Activated CD8-positive, alpha-beta memory T cell treated with anti-CD3 and anti-CD28 coated beads, Interleukin-2, amount 10 ng/mL, durations not matched to agents 7 days and 5 days (primary cell): ENCODE measurements at regions not wholly inside any gene's neighbourhood (a gene's known extent, or its start where the extent isn't known, plus 50 kb on each side); places are given as distances from the start of the nearest gene placed in this dataset.

ENCODE experiments used
- ATAC-seq: fragments of 150-1000 bp; cut with Tn5 transposase; one replicate; pipeline ENCODE4 v1.10.0; 2021; ENCODE audit warnings: moderate library complexity
- CTCF ChIA-PET: fragments of 350-600 bp; sonication (Branson Sonifier 250); formaldehyde crosslinking; loops from one replicate; lab custom pipeline; 2021; ENCODE audit warnings: antibody characterized with exemption; lab: Charles Lee
- DNase-seq: peaks from one replicate; pipeline ENCODE4 v3.0.0-alpha.2; 2020
- H3K27ac Mint-ChIP-seq: one replicate; pipeline ENCODE4 v1.8.0; 2021; ENCODE audit warnings: mild to moderate bottlenecking, mixed read lengths
- H3K27me3 Mint-ChIP-seq: one replicate; pipeline ENCODE4 v1.8.0; 2021; ENCODE audit warnings: mixed read lengths
- H3K36me3 Mint-ChIP-seq: one replicate; pipeline ENCODE4 v1.8.0; 2021; ENCODE audit warnings: mild to moderate bottlenecking, mixed read lengths
- H3K4me1 Mint-ChIP-seq: one replicate; pipeline ENCODE4 v1.8.0; 2021; ENCODE audit warnings: mixed read lengths
- H3K4me3 Mint-ChIP-seq: one replicate; pipeline ENCODE4 v1.8.0; 2021; ENCODE audit warnings: mild to moderate bottlenecking, moderate library complexity, mixed read lengths
- H3K9me3 Mint-ChIP-seq: one replicate; pipeline ENCODE4 v1.8.0; 2022; ENCODE audit warnings: low read depth, mixed read lengths

DNA sequence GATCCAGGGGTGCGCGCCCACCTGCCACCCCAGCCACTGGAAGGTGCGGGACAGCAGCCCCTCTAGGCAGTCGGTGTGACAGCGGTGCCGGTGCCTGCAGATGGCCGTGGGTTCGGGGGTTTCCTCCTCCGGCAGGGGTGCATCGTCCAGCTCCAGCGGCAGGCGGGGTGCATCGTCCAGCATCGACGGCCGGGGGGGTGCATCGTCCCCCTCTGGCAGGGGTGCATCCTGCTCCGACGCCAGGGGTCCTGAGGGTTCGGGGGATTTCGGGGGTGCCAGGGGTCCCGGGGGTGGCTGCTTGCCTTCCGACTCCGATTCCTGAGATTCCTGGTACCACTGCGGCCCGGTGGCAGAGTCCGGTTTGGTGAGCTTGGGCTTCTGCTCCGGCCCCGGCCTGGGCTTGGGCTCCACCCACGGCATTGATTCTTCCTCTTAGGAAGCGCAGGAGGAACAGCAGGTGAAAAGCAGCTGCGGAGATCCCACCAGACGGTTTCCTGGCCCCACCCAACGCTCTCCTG is 90.2 kb upstream of the RAB18 start:
- Mint-ChIP-seq H3K4me3 (no peak overlapping the region), H3K36me3 (no peaks in the 10 kb centered on the region), H3K27ac (no peak overlapping the region), H3K4me1 (no peaks in the 10 kb centered on the region), H3K9me3 (no peaks in the 10 kb centered on the region), H3K27me3 (peaks cover 32% of the 10 kb centered on the region)
- CTCF ChIA-PET = no interaction called here
- no peak for DNase-seq
- no peak for ATAC-seq

DNA sequence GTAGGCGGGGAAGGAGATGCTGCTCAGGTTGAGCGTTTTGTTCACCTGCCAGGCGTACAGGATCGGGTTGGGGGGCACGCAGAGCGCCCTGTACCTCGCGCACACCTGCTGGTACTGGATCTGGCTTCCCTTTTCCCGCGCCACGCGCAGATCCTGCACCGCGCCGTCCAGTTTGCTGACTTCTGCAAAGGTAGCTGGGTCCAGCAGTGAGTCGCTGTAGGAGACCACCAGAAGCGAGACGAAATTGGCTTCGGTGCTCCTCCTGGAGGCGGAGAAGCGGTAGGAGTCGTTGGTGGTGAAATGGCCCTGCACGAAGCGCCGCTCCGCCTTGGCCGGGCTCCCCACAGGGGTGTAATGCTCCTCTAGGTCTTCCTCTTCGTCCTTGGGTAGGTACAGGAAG is 90.7 kb upstream of the RAB18 start:
- DNase-seq = no peak
- Mint-ChIP-seq H3K4me3 (no peak overlapping the region), H3K4me1 (no peaks in the 10 kb centered on the region), H3K36me3 (no peaks in the 10 kb centered on the region), H3K27ac (no peak overlapping the region), H3K9me3 (no peaks in the 10 kb centered on the region), H3K27me3 (peaks cover 34% of the 10 kb centered on the region)
- CTCF ChIA-PET = no interaction called here
- no peak for ATAC-seq

DNA sequence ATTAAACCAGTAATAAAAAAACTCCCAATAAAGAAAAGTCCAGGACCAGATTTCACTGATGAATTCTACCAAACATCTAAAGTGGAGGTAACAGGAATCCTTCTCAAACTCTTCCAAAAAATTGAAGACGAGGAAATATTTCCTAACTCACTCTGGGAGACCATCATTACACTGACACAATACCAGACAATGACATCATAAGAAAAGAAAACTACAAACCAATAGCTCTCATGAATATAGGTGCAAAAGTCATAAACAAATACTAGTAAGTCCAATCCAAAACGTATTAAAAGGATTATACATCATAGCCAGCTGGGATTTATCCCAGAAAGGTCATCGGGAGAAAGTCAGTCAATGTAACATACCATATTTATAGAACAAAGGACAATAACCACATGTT is 94.0 kb upstream of the RAB18 start:
- peaks cover 30% of the 10 kb centered on the region for H3K27me3 Mint-ChIP-seq
- ATAC-seq (no peak), DNase-seq (no peak)
- H3K9me3 Mint-ChIP-seq = no peaks in the 10 kb centered on the region
- no peaks in the 10 kb centered on the region for H3K4me1 Mint-ChIP-seq
- CTCF ChIA-PET = no interaction called here
- H3K27ac Mint-ChIP-seq = no peak overlapping the region
- H3K4me3 Mint-ChIP-seq = no peak overlapping the region
- H3K36me3 Mint-ChIP-seq = no peaks in the 10 kb centered on the region

DNA sequence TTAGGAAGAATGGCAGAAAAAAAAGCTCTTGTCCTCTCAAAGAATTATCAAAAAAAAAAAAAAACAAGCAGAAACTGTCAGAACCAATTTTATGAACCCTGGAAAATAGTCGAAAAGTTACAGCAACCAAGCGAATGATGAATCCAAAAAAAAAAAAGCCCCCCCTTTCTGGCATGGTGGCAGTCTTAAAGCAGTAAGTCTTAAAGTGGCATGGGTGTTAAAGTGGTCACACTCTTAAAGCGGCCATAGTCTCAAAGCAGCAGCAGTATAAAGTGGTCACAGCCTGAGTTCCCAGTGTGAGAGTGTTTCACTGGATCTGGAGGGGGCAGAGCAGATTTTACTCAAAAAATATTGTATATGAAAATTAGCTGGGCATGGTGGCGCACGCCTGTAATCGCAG is 96.8 kb upstream of the RAB18 start:
- Mint-ChIP-seq H3K36me3 (no peaks in the 10 kb centered on the region), H3K27ac (no peak overlapping the region), H3K4me3 (no peak overlapping the region), H3K4me1 (no peaks in the 10 kb centered on the region), H3K27me3 (peaks cover 17% of the 10 kb centered on the region), H3K9me3 (no peaks in the 10 kb centered on the region)
- CTCF ChIA-PET = no interaction called here
- ATAC-seq (no peak), DNase-seq (no peak)

- CTCF ChIA-PET = no interaction called here
- peaks cover 8% of the 10 kb centered on the region for H3K27me3 Mint-ChIP-seq
- no peak overlapping the region for H3K4me3 Mint-ChIP-seq
- no peaks in the 10 kb centered on the region for H3K9me3 Mint-ChIP-seq
- H3K36me3 Mint-ChIP-seq = no peaks in the 10 kb centered on the region
- no peaks in the 10 kb centered on the region for H3K4me1 Mint-ChIP-seq
- H3K27ac Mint-ChIP-seq = no peak overlapping the region
- DNase-seq (no peak), ATAC-seq (no peak)
Observed at GRCh38 chr10:27399871-27400270, 104.2 kb upstream of the RAB18 start.

DNA sequence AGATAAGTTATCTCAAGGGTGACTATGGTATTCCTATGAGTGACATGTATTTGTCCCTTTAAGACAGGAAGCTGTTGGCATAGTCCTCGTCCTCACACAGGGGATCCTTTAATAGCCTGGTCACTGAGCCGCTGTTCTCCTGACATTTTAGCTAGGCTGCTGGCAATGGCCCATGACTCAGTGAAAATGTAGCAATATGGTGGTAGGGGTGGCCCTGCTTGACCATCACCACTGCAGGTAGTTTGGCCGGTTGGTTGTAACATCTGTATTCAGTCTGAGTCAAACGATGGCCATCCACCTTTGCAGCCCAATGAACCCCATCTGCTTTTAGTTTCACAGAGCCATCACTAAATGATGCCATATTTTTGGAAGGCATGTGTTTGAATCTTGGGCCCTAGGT is 110.1 kb upstream of the RAB18 start:
- H3K27me3 Mint-ChIP-seq = peaks cover 4% of the 10 kb centered on the region
- no peak for DNase-seq
- no peak for ATAC-seq
- H3K36me3 Mint-ChIP-seq = no peaks in the 10 kb centered on the region
- H3K4me1 Mint-ChIP-seq = no peaks in the 10 kb centered on the region
- no peak overlapping the region for H3K4me3 Mint-ChIP-seq
- H3K9me3 Mint-ChIP-seq = no peaks in the 10 kb centered on the region
- H3K27ac Mint-ChIP-seq = no peak overlapping the region
- CTCF ChIA-PET = no interaction called here

- no peaks in the 10 kb centered on the region for H3K9me3 Mint-ChIP-seq
- peaks cover 15% of the 10 kb centered on the region for H3K27me3 Mint-ChIP-seq
- H3K4me1 Mint-ChIP-seq = no peaks in the 10 kb centered on the region
- H3K4me3 Mint-ChIP-seq = no peak overlapping the region
- no peak for ATAC-seq
- no peak for DNase-seq
- CTCF ChIA-PET = no interaction called here
- no peak overlapping the region for H3K27ac Mint-ChIP-seq
- no peaks in the 10 kb centered on the region for H3K36me3 Mint-ChIP-seq
Observed at GRCh38 chr10:27392606-27393005, 111.5 kb upstream of the RAB18 start.

DNA sequence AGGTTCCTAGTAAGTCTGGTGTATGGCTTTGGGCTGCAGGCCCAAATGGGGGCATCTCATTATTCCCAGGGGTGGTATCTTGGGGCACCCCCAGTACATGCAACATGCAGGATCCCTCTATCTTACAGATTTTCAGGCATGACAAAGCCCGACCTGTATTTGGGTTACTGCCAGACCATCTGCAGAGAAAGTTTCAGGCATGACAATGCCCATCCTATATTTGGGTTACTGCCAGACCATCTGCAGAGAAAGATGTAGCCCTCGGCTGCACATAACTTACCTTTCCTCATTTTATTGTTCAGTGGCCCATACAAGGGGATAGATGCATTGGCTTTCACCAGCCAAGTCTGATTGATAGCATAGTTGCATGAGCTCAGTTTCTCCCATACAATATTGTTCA is 112.2 kb upstream of the RAB18 start:
- Mint-ChIP-seq H3K4me3 (no peak overlapping the region), H3K36me3 (no peaks in the 10 kb centered on the region), H3K9me3 (no peaks in the 10 kb centered on the region), H3K27me3 (peaks cover 15% of the 10 kb centered on the region), H3K4me1 (no peaks in the 10 kb centered on the region), H3K27ac (no peak overlapping the region)
- ATAC-seq (no peak), DNase-seq (no peak)
- CTCF ChIA-PET = no interaction called here

DNA sequence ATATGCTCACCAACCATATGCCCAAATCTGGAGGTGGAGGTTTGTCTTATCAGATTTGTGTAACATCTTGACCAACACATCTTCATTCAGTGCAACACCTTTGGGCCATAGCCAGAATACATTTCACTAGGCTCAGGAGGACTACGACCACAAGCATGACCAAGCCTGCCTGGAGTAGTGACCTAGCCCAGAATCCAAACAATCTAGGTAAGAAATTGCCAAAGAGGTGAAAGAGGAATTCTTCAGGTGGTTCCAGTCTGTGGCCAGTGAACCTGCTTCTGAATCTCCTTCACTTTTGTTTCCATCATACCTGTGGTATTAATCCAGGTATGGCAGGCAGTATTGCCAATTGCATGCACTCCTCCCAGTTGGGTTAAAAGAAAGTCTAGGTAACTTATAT is 112.8 kb upstream of the RAB18 start:
- Mint-ChIP-seq H3K9me3 (no peaks in the 10 kb centered on the region), H3K27me3 (peaks cover 18% of the 10 kb centered on the region), H3K36me3 (no peaks in the 10 kb centered on the region), H3K27ac (no peak overlapping the region), H3K4me1 (no peaks in the 10 kb centered on the region), H3K4me3 (no peak overlapping the region)
- CTCF ChIA-PET = no interaction called here
- DNase-seq = no peak
- ATAC-seq = no peak

GRCh38 chr10:27390681-27391080 is 113.4 kb upstream of the RAB18 start:
- Mint-ChIP-seq H3K36me3 (no peaks in the 10 kb centered on the region), H3K9me3 (no peaks in the 10 kb centered on the region), H3K4me3 (no peak overlapping the region), H3K4me1 (no peaks in the 10 kb centered on the region), H3K27me3 (peaks cover 24% of the 10 kb centered on the region), H3K27ac (no peak overlapping the region)
- DNase-seq (no peak), ATAC-seq (no peak)
- CTCF ChIA-PET = no interaction called here

GRCh38 chr10:27388761-27389399 is 115.2 kb upstream of the RAB18 start:
- ATAC-seq = no peak
- no peaks in the 10 kb centered on the region for H3K9me3 Mint-ChIP-seq
- no peak overlapping the region for H3K4me3 Mint-ChIP-seq
- no peak for DNase-seq
- no peaks in the 10 kb centered on the region for H3K4me1 Mint-ChIP-seq
- CTCF ChIA-PET = no interaction called here
- H3K27me3 Mint-ChIP-seq = peaks cover 34% of the 10 kb centered on the region
- H3K36me3 Mint-ChIP-seq = no peaks in the 10 kb centered on the region
- no peak overlapping the region for H3K27ac Mint-ChIP-seq

DNA sequence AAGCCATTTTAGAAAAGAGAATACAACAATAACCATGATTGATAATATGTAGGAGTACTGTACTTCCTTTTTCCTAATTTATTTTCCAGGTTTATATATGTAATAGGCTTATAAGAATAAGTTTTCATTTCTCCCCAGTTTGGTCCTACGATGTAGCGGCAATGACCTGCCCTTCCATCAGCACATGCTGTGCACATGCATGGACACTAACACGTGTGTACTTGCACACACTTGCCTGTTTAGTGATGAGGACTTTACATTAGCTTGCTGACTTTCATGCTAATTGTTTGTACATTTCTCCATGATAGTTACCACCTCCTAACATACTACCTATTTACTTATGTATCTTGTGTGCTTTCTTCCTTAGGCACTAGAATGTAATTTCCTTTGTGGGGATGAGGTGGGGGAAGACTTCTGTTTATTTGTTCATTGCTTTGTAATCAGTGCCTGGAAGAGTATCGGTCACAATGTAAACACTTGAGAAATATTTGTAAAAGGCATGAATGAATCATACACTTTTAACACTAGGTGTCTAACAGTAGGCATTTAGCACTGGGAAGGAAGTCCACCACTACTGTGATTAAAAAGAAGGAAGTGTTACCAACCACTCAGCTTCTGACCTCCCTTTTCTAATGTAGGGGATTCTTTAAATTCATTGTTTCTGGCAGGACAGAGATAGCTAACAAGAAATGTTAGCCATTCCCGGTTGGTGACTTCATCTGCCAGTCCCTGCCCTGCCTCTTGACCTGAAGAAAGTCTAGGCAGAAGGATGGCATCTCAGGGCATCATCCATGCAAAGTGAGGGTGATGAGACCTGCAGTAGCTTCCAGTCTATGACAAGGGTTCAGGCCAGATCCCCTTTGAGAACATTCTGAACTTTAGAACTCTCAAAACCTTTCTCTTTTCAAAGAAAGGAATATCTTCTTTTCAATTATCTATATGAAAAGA is 120.2 kb upstream of the RAB18 start:
- Mint-ChIP-seq H3K9me3 (peaks cover 4% of the 10 kb centered on the region), H3K4me1 (no peaks in the 10 kb centered on the region), H3K36me3 (peaks cover 4% of the 10 kb centered on the region), H3K4me3 (no peak overlapping the region), H3K27ac (no peak overlapping the region), H3K27me3 (peaks cover 40% of the 10 kb centered on the region)
- ATAC-seq = no peak
- no peak for DNase-seq
- CTCF ChIA-PET = no interaction called here

- no peak overlapping the region for H3K27ac Mint-ChIP-seq
Observed at GRCh38 chr10:27382176-27382575, 121.9 kb upstream of the RAB18 start.

DNA sequence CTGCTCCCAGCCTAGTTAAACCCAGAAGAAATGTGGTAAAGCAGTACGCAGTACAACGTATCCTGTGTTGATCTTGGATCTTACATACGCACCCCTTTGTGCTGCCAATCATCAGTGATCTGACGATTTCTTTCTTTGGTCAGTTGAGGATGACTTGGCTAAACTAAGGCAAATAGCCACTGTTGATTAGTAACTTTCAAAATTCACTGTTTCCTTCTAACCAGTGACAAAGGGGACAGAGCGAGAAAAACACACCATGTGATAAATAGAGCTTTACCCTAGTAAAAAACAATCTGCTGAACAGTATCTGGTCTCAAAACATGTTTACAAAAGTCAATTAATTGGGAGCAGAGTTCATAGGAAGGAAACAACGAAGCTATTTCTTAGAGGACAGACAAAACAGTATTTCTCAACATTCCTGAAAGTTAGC is 123.2 kb upstream of the RAB18 start:
- CTCF ChIA-PET = no interaction called here
- Mint-ChIP-seq H3K27ac (no peak overlapping the region), H3K4me1 (no peaks in the 10 kb centered on the region), H3K36me3 (peaks cover 4% of the 10 kb centered on the region), H3K4me3 (no peak overlapping the region), H3K27me3 (peaks cover 42% of the 10 kb centered on the region), H3K9me3 (peaks cover 4% of the 10 kb centered on the region)
- DNase-seq (no peak), ATAC-seq (no peak)

More at GRCh38 chr10:27382176-27382575, 121.9 kb upstream of the RAB18 start:
- Mint-ChIP-seq H3K9me3 (peaks cover 4% of the 10 kb centered on the region), H3K4me1 (no peaks in the 10 kb centered on the region), H3K27me3 (peaks cover 40% of the 10 kb centered on the region), H3K4me3 (no peak overlapping the region), H3K36me3 (peaks cover 4% of the 10 kb centered on the region)
- ATAC-seq (no peak), DNase-seq (no peak)
- CTCF ChIA-PET = no interaction called here
